Upper lobe of left lung (tissue), 4 donors: ENCODE measurements at regions not wholly inside any gene's neighbourhood (a gene's known extent, or its start where the extent isn't known, plus 50 kb on each side); places are given as distances from the start of the nearest gene placed in this dataset.

Experiments
- POLR2AphosphoS5 ChIP-seq, 2 donors: sonication (generic); formaldehyde crosslinking; IDR thresholded peaks; one replicate each; pipeline ENCODE4 v1.5.1; 2017; ENCODE audit warnings: antibody characterized with exemption in 2 of 2
- TF ChIP-seq, protein P1 (sequence below), 6 experiments: fragments of 450-650 bp in 4 of 6; fragments of 200-600 bp in 2 of 6; sonication (generic) in 2 of 6; IDR thresholded peaks; one replicate each; pipeline ENCODE4 v1.5.1; 2016 to 2019; ENCODE audit warnings: antibody characterized with exemption in 6 of 6

DNA sequence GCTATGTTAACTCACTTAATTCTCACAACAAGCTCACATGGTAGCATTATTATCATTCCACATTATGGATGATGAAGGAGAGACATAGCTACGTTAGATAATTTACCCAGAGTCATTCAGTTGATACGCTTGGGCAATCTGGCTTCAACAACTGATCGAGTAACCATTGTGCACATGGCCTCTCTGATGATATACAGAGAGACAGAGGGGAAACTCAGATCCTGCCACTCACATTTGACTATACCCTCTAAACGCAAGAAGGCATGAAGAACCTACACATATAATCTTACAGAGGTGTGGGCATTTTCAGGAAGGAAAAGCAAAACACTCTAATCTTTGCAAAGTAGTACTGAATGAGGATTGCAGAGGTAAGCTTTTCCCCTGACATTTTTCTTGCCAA is 360.1 kb downstream of the BARHL2 start:
- TF ChIP-seq, protein P1, sequence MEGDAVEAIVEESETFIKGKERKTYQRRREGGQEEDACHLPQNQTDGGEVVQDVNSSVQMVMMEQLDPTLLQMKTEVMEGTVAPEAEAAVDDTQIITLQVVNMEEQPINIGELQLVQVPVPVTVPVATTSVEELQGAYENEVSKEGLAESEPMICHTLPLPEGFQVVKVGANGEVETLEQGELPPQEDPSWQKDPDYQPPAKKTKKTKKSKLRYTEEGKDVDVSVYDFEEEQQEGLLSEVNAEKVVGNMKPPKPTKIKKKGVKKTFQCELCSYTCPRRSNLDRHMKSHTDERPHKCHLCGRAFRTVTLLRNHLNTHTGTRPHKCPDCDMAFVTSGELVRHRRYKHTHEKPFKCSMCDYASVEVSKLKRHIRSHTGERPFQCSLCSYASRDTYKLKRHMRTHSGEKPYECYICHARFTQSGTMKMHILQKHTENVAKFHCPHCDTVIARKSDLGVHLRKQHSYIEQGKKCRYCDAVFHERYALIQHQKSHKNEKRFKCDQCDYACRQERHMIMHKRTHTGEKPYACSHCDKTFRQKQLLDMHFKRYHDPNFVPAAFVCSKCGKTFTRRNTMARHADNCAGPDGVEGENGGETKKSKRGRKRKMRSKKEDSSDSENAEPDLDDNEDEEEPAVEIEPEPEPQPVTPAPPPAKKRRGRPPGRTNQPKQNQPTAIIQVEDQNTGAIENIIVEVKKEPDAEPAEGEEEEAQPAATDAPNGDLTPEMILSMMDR (IDR thresholded peaks at IDR 0.05) = no peak
- no peak for TF ChIP-seq POLR2AphosphoS5 (IDR thresholded peaks at IDR 0.05)
